HepG2 (cell line): ENCODE measurements at regions not wholly inside any gene's neighbourhood (a gene's known extent, or its start where the extent isn't known, plus 50 kb on each side); places are given as distances from the start of the nearest gene placed in this dataset.

ENCODE experiments used
- POLR2G ChIP-seq: fragments of 200-400 bp; formaldehyde crosslinking; IDR thresholded peaks from 2 replicates; pipeline ENCODE4 v1.6.1; 2018; ENCODE audit warnings: mild to moderate bottlenecking, low read depth, low read length, moderate library complexity
- RFX5 ChIP-seq: IDR thresholded peaks from 2 replicates; pipeline ENCODE4 v1.6.1; 2011; ENCODE audit warnings: low read depth, low read length, improper control_type of control experiment
- ZNF382 ChIP-seq: sonication (generic); formaldehyde crosslinking; IDR thresholded peaks from 2 replicates; pipeline ENCODE4 v1.5.0; 2020; ENCODE audit warnings: missing genetic modification reagents, mild to moderate bottlenecking, borderline replicate concordance

- no peak for TF ChIP-seq ZNF382
- TF ChIP-seq POLR2G: no peak
- no peak for TF ChIP-seq RFX5
These were observed 98.7 kb upstream of the VASH1 start for GRCh38 chr14:76662580-76662979.
